ENCODE measurements at regions not wholly inside any gene's neighbourhood (a gene's known extent, or its start where the extent isn't known, plus 50 kb on each side); places are given as distances from the start of the nearest gene placed in this dataset.

GRCh38 chr13:86954341-86954740 is 716.8 kb upstream of the SLITRK5 start:
- no peak overlapping the region for H3K4me3 ChIP-seq (ENCODE audit: low read length)
- H3K9ac ChIP-seq (ENCODE audit: low read length): no peak overlapping the region
- no peak overlapping the region for H2AFZ ChIP-seq (ENCODE audit: low read length)
- no peaks in the 10 kb centered on the region for H3K9me2 ChIP-seq (replicated peaks; ENCODE audit: insufficient read depth, low read length)
- H3K36me3 ChIP-seq (replicated peaks; ENCODE audit: insufficient read depth, low read length): no peaks in the 10 kb centered on the region
- H3K4me1 ChIP-seq (ENCODE audit: low read length): no peaks in the 10 kb centered on the region
- H3K27me3 ChIP-seq (replicated peaks; ENCODE audit: insufficient read depth, low read length): no peaks in the 10 kb centered on the region
- H3F3A ChIP-seq (ENCODE audit: insufficient read depth, low read length): no peaks in the 10 kb centered on the region
- no peaks in the 10 kb centered on the region for H3K9me3 ChIP-seq (replicated peaks; ENCODE audit: insufficient read depth, low read length)
- no peak overlapping the region for H3K4me2 ChIP-seq (ENCODE audit: low read depth, low read length)
- H3K27ac ChIP-seq (ENCODE audit: low read length): no peak overlapping the region
- H4K20me1 ChIP-seq (ENCODE audit: insufficient read depth, low read length): no peaks in the 10 kb centered on the region
- TF ChIP-seq EZH2phosphoT487 (IDR thresholded peaks at IDR 0.05; ENCODE audit: low read length) (no peak), CTCF (IDR thresholded peaks at IDR 0.05; ENCODE audit: low read length) (no peak), EZH2 (optimal IDR thresholded peaks at IDR 0.05; ENCODE audit: low read depth, low read length) (no peak)
- no peak for DNase-seq
- no peaks in the 10 kb centered on the region for H3K79me2 ChIP-seq (ENCODE audit: low read length)

GRCh38 chr13:86960876-86961275 is 710.3 kb upstream of the SLITRK5 start:
- Histone ChIP-seq H3K27me3 (replicated peaks; ENCODE audit: insufficient read depth, low read length) (no peaks in the 10 kb centered on the region), H3K79me2 (ENCODE audit: low read length) (no peaks in the 10 kb centered on the region), H3K4me2 (ENCODE audit: low read depth, low read length) (no peak overlapping the region), H3F3A (ENCODE audit: insufficient read depth, low read length) (no peaks in the 10 kb centered on the region), H2AFZ (ENCODE audit: low read length) (no peak overlapping the region), H3K9me3 (replicated peaks; ENCODE audit: insufficient read depth, low read length) (no peaks in the 10 kb centered on the region), H3K9ac (ENCODE audit: low read length) (no peak overlapping the region), H3K36me3 (replicated peaks; ENCODE audit: insufficient read depth, low read length) (no peaks in the 10 kb centered on the region), H3K27ac (ENCODE audit: low read length) (no peak overlapping the region), H4K20me1 (ENCODE audit: insufficient read depth, low read length) (no peaks in the 10 kb centered on the region), H3K4me1 (ENCODE audit: low read length) (no peaks in the 10 kb centered on the region), H3K9me2 (replicated peaks; ENCODE audit: insufficient read depth, low read length) (no peaks in the 10 kb centered on the region), H3K4me3 (ENCODE audit: low read length) (no peak overlapping the region)
- no peak for TF ChIP-seq CTCF (IDR thresholded peaks at IDR 0.05; ENCODE audit: low read length)
- no peak for TF ChIP-seq EZH2phosphoT487 (IDR thresholded peaks at IDR 0.05; ENCODE audit: low read length)
- no peak for TF ChIP-seq EZH2 (optimal IDR thresholded peaks at IDR 0.05; ENCODE audit: low read depth, low read length)
- no peak for DNase-seq

- Histone ChIP-seq H3K4me1 (ENCODE audit: low read length) (no peaks in the 10 kb centered on the region), H3K79me2 (ENCODE audit: low read length) (no peaks in the 10 kb centered on the region), H4K20me1 (ENCODE audit: insufficient read depth, low read length) (no peaks in the 10 kb centered on the region), H3K27me3 (replicated peaks; ENCODE audit: insufficient read depth, low read length) (no peaks in the 10 kb centered on the region), H3K9ac (ENCODE audit: low read length) (no peak overlapping the region), H3K36me3 (replicated peaks; ENCODE audit: insufficient read depth, low read length) (no peaks in the 10 kb centered on the region), H3K4me3 (ENCODE audit: low read length) (no peak overlapping the region), H3K9me2 (replicated peaks; ENCODE audit: insufficient read depth, low read length) (no peaks in the 10 kb centered on the region), H2AFZ (ENCODE audit: low read length) (no peak overlapping the region), H3F3A (ENCODE audit: insufficient read depth, low read length) (no peaks in the 10 kb centered on the region), H3K27ac (ENCODE audit: low read length) (no peak overlapping the region), H3K4me2 (ENCODE audit: low read depth, low read length) (no peak overlapping the region), H3K9me3 (replicated peaks; ENCODE audit: insufficient read depth, low read length) (no peaks in the 10 kb centered on the region)
- DNase-seq: no peak
- no peak for TF ChIP-seq EZH2 (optimal IDR thresholded peaks at IDR 0.05; ENCODE audit: low read depth, low read length)
- TF ChIP-seq EZH2phosphoT487 (IDR thresholded peaks at IDR 0.05; ENCODE audit: low read length): no peak
- TF ChIP-seq CTCF (IDR thresholded peaks at IDR 0.05; ENCODE audit: low read length): no peak
Measured at GRCh38 chr13:86974251-86974994, 696.7 kb upstream of the SLITRK5 start.

All from MM.1S (cell line).